ENCODE measurements at regions not wholly inside any gene's neighbourhood (a gene's known extent, or its start where the extent isn't known, plus 50 kb on each side); places are given as distances from the start of the nearest gene placed in this dataset.

- TF ChIP-seq CTCF (IDR thresholded peaks at IDR 0.05; ENCODE audit: extremely low read depth in 1 of 2, insufficient read depth in 1 of 2, low read depth in 1 of 2, low read length in 2 of 2) (no peak), POLR2A (IDR thresholded peaks at IDR 0.05; ENCODE audit: low read depth, low read length) (no peak), JUN (IDR thresholded peaks at IDR 0.05; ENCODE audit: borderline replicate concordance, insufficient read depth, insufficient read length, low read depth) (no peak), EZH2 (IDR thresholded peaks at IDR 0.05; ENCODE audit: borderline replicate concordance, low read depth, low read length, severe bottlenecking) (no peak), MAX (IDR thresholded peaks at IDR 0.05; ENCODE audit: insufficient read depth, insufficient read length) (no peak), POLR2AphosphoS5 (IDR thresholded peaks at IDR 0.05; ENCODE audit: insufficient read depth, low read depth, low read length) (no peak), MYC (IDR thresholded peaks at IDR 0.05; ENCODE audit: low read depth, low read length) (no peak), FOS (IDR thresholded peaks at IDR 0.05; ENCODE audit: borderline replicate concordance, insufficient read depth, low read length) (no peak), GATA2 (IDR thresholded peaks at IDR 0.05; ENCODE audit: insufficient read depth, insufficient read length, low read depth, low read length) (no peak)
Measured at GRCh38 chr9:126216826-126217225, 109.8 kb upstream of the MVB12B start.

All from endothelial cell of umbilical vein (primary cell).